ENCODE measurements at regions not wholly inside any gene's neighbourhood (a gene's known extent, or its start where the extent isn't known, plus 50 kb on each side); places are given as distances from the start of the nearest gene placed in this dataset.

GRCh38 chr2:239879423-239880084, 145.6 kb downstream of the NDUFA10 start (continued):
- TF ChIP-seq IRF3 (IDR thresholded peaks at IDR 0.05) (no peak), SRF (IDR thresholded peaks at IDR 0.05; ENCODE audit: low read depth in 2 of 2, low read length in 2 of 2) (no peak), BCL3 (IDR thresholded peaks at IDR 0.05; ENCODE audit: borderline replicate concordance, insufficient read depth, low read depth, low read length, poor library complexity, severe bottlenecking) (no peak), EP300 (IDR thresholded peaks at IDR 0.05; ENCODE audit: borderline replicate concordance in 1 of 2, control insufficient read depth in 1 of 2, low read depth in 2 of 2, low read length in 2 of 2) (no peak)

GRCh38 chr2:239878686-239879085, 146.5 kb downstream of the NDUFA10 start:
- CTCF ChIA-PET: interaction anchor here (1.1 kb wide), 1 partner anchor 56 kb away, joined by 5 read pairs; no protein-coding TSS in a partner anchor
- BruUV-seq (replicated peaks): no TSS peak
- no peak overlapping the region for H3K27ac ChIP-seq (ENCODE audit: control insufficient read depth, insufficient read depth)
- H3K36me3 ChIP-seq (ENCODE audit: control insufficient read depth in 2 of 2, insufficient read depth in 2 of 2, low read length in 1 of 2): no peaks in the 10 kb centered on the region
- H3K9ac ChIP-seq (ENCODE audit: control insufficient read depth, insufficient read depth, low read length): no peak overlapping the region
- H2AFZ ChIP-seq (ENCODE audit: control insufficient read depth, low read depth, low read length): no peak overlapping the region
- no peaks in the 10 kb centered on the region for H3K4me1 ChIP-seq (ENCODE audit: control insufficient read depth, insufficient read depth, low read length)
- no peak for ATAC-seq
- DNase-seq (ENCODE audit: low read depth, low spot score): no peak
- H3K27me3 ChIP-seq (replicated peaks in 1 of 2; ENCODE audit: control insufficient read depth in 2 of 2, insufficient read depth in 2 of 2, low read length in 1 of 2): no peaks in the 10 kb centered on the region; a peak in 1 of 4 replicates
- H3K79me2 ChIP-seq (ENCODE audit: control insufficient read depth, insufficient read depth, low read length): no peaks in the 10 kb centered on the region
- POLR2A ChIA-PET: no interaction called here
- in situ Hi-C loops (cut with MboI) (no loop called here), intact Hi-C loops (cut with micrococcal nuclease; ENCODE audit: unreplicated experiment) (no loop called here)
- TF ChIP-seq BRCA1 (IDR thresholded peaks at IDR 0.05; ENCODE audit: low read depth, low read length): no peak
- TF ChIP-seq SKIL (IDR thresholded peaks at IDR 0.05; ENCODE audit: low read depth, poor library complexity, severe bottlenecking): no peak
- TF ChIP-seq MAX (IDR thresholded peaks at IDR 0.05; ENCODE audit: low read depth, low read length): no peak
- TF ChIP-seq RUNX3 (IDR thresholded peaks at IDR 0.05; ENCODE audit: low read length): no peak
- H3K4me2 ChIP-seq (ENCODE audit: control insufficient read depth, insufficient read depth): no peak overlapping the region
- no peak overlapping the region for H3K4me3 ChIP-seq
- H3K9me3 ChIP-seq (replicated peaks; ENCODE audit: control insufficient read depth, insufficient read depth, low read length): no peaks in the 10 kb centered on the region; the same call in 2 of the 3 replicates
- H4K20me1 ChIP-seq (ENCODE audit: control insufficient read depth, insufficient read depth): no peaks in the 10 kb centered on the region
- RAD21 ChIA-PET (ENCODE audit: unreplicated experiment): no interaction called here
- SMC1A ChIA-PET (ENCODE audit: uncharacterized antibody, unreplicated experiment): no interaction called here
- 52% methylated on average over 5 of the region's 5 CpGs for WGBS (ENCODE audit: insufficient coverage, insufficient replicate concordance, low lambda C conversion rate, missing lambda C conversion rate)
- no peak for FAIRE-seq

All from GM12878 (cell line).